MM.1S (cell line): ENCODE measurements at regions not wholly inside any gene's neighbourhood (a gene's known extent, or its start where the extent isn't known, plus 50 kb on each side); places are given as distances from the start of the nearest gene placed in this dataset.

Source experiments
- CTCF ChIP-seq: fragments of 300-600 bp; sonication (generic); IDR thresholded peaks from 2 replicates; pipeline ENCODE4 v1.5.1; 2016; ENCODE audit warnings: antibody characterized with exemption, low read length, mixed read lengths
- EZH2 ChIP-seq: fragments of 300-600 bp; sonication (generic); optimal IDR thresholded peaks from 2 replicates; pipeline ENCODE3; 2017; ENCODE audit warnings: low read depth, mild to moderate bottlenecking, antibody characterized with exemption, low read length, mixed read lengths

DNA sequence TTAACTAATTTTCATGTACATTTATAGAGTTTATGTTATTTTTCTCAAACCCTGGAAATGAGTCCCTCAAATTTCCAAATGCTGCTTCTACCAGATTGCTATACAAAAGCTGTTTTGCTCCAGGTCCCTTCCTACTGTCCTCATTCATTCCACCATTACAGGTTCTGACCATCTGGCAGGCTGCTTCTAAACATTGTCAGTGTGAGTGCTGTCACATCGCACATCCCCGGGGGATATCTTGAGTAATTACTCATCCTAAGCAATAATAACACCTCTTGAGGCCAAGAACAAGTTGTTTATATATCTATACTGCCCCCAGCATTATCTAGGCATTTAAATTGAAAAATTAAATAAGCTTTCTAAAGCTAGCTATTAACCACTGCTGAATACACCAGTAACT, 1675.3 kb upstream of the CDH6 start:
- no peak for TF ChIP-seq CTCF
- TF ChIP-seq EZH2 = no peak
